Endodermal cell (in vitro differentiated cells): ENCODE measurements at regions not wholly inside any gene's neighbourhood (a gene's known extent, or its start where the extent isn't known, plus 50 kb on each side); places are given as distances from the start of the nearest gene placed in this dataset.

Experiments used
- DNase-seq: peaks from one replicate; pipeline ENCODE4 v3.0.0-alpha.2; 2017
- H3K27ac ChIP-seq: 2 replicates; pipeline ENCODE4 v1.5.1; 2013; ENCODE audit warnings: mild to moderate bottlenecking, low read depth, low read length, moderate library complexity
- H3K27me3 ChIP-seq: 2 replicates; pipeline ENCODE4 v1.6.1; 2013; ENCODE audit warnings: mild to moderate bottlenecking, low read length, moderate library complexity; ENCODE audit not compliant: insufficient read depth, control insufficient read depth, poor library complexity, severe bottlenecking
- H3K36me3 ChIP-seq: 2 replicates; pipeline ENCODE4 v1.7.0; 2013; ENCODE audit warnings: mild to moderate bottlenecking, low read length, moderate library complexity; ENCODE audit not compliant: control insufficient read depth, insufficient read depth
- H3K4me1 ChIP-seq: one replicate; pipeline ENCODE4 v1.7.0; 2013; ENCODE audit warnings: low read length; ENCODE audit not compliant: control insufficient read depth, insufficient read depth
- H3K4me3 ChIP-seq: 2 replicates; pipeline ENCODE4 v1.5.1; 2013; ENCODE audit warnings: mild to moderate bottlenecking, low read length, moderate library complexity
- H3K9ac ChIP-seq: 2 replicates; pipeline ENCODE4 v1.6.1; 2013; ENCODE audit warnings: mild to moderate bottlenecking, low read length, moderate library complexity; ENCODE audit not compliant: poor library complexity, severe bottlenecking; ENCODE audit errors: extremely low read depth
- H3K9me3 ChIP-seq: 2 replicates; pipeline ENCODE4 v1.6.1; 2013; ENCODE audit warnings: mild to moderate bottlenecking, low read length, moderate library complexity; ENCODE audit not compliant: control insufficient read depth
- H3K27ac Mint-ChIP-seq: 2 replicates; pipeline ENCODE4 v1.8.0; 2020; ENCODE audit warnings: mixed read lengths
- H3K27me3 Mint-ChIP-seq: 2 replicates; pipeline ENCODE4 v1.8.0; 2021; ENCODE audit warnings: mild to moderate bottlenecking, mixed read lengths; ENCODE audit not compliant: insufficient read depth
- H3K36me3 Mint-ChIP-seq: 2 replicates; pipeline ENCODE4 v1.8.0; 2020; ENCODE audit warnings: low read depth, mixed read lengths
- H3K4me1 Mint-ChIP-seq: 2 replicates; pipeline ENCODE4 v1.8.0; 2020; ENCODE audit warnings: mixed read lengths
- H3K4me3 Mint-ChIP-seq: 2 replicates; pipeline ENCODE4 v1.8.0; 2020; ENCODE audit warnings: mild to moderate bottlenecking, moderate library complexity, mixed read lengths
- H3K9me3 Mint-ChIP-seq: 2 replicates; pipeline ENCODE4 v1.8.0; 2020; ENCODE audit warnings: mild to moderate bottlenecking, mixed read lengths
- WGBS, 2 experiments: methylation state at CpG; one replicate each; pipeline versions ENCODE4 v1.1.5 to v1.1.7; 2013; ENCODE audit warnings: missing lambda C conversion rate in 2 of 2, mixed read lengths in 1 of 2; ENCODE audit not compliant: insufficient coverage in 1 of 2, insufficient read length in 1 of 2; 5-methylcytosine and 5-hydroxymethylcytosine counted together
- TF ChIP-seq, protein P1 (sequence below): fragments of 200-600 bp; sonication (generic); conservative IDR thresholded peaks from 2 replicates; pipeline ENCODE4 v1.5.0; 2021; ENCODE audit warnings: antibody characterized with exemption, mild to moderate bottlenecking

DNA sequence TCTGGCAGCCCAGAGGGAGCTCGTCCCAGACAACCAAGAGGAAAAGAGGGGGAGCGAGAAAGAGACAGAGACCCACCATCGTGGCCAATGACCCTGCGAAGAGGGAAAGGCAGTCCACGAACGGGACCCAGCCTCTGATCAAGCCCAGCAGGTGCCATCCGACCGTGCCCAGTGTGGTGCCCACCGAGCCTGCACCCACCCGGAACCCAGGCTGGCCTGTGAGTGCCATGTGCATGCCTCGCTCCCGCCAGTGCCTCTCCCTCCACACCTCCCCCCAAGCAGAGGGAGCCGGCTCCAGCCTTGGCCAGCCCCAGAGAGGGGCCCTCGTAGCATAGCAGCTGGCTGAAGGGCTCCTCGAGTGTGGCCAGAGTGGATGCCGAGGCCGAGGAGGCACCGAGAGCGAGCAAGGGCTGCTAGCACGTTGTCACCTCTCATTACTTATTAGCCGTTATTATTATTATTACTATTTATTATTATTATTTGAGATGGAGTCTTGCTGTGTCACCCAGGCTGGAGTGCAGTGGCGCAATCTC, 130.7 kb upstream of the CHRM3 start:
- no peaks in the 10 kb centered on the region for H3K9me3 ChIP-seq
- H3K36me3 ChIP-seq = no peaks in the 10 kb centered on the region
- no peak overlapping the region for H3K9ac ChIP-seq
- no peak overlapping the region for H3K4me3 ChIP-seq
- no peak for DNase-seq
- H3K27me3 ChIP-seq = no peaks in the 10 kb centered on the region
- Mint-ChIP-seq H3K27me3 (no peaks in the 10 kb centered on the region), H3K4me3 (no peak overlapping the region), H3K36me3 (no peaks in the 10 kb centered on the region), H3K27ac (no peak overlapping the region), H3K4me1 (peaks cover 3% of the 10 kb centered on the region), H3K9me3 (peaks cover 21% of the 10 kb centered on the region)
- no peak overlapping the region for H3K27ac ChIP-seq
- TF ChIP-seq, protein P1, sequence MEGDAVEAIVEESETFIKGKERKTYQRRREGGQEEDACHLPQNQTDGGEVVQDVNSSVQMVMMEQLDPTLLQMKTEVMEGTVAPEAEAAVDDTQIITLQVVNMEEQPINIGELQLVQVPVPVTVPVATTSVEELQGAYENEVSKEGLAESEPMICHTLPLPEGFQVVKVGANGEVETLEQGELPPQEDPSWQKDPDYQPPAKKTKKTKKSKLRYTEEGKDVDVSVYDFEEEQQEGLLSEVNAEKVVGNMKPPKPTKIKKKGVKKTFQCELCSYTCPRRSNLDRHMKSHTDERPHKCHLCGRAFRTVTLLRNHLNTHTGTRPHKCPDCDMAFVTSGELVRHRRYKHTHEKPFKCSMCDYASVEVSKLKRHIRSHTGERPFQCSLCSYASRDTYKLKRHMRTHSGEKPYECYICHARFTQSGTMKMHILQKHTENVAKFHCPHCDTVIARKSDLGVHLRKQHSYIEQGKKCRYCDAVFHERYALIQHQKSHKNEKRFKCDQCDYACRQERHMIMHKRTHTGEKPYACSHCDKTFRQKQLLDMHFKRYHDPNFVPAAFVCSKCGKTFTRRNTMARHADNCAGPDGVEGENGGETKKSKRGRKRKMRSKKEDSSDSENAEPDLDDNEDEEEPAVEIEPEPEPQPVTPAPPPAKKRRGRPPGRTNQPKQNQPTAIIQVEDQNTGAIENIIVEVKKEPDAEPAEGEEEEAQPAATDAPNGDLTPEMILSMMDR = no peak
- H3K4me1 ChIP-seq = no peaks in the 10 kb centered on the region
- 88 to 91% methylated on average over 5 to 21 of the region's 22 CpGs for WGBS, 2 experiments

DNA sequence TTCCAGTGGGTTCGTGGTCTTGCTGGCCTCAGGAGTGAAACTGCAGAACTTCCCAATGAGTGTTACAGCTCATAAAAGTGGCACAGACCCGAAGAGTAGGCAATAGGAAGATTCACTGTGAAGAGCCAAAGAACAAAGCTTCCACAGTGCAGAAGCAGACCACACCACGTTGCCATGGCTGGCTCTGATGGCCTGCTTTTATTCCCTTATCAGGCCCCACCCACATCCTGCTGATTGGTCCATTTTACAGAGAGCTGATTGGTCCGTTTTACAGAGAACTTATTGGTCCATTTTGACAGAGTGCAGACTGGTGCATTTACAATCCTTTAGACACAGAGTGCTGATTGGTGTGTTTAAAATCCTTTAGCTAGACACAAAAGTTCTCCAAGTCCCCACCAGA, 131.4 kb upstream of the CHRM3 start:
- Mint-ChIP-seq H3K4me1 (peaks cover 3% of the 10 kb centered on the region), H3K27me3 (no peaks in the 10 kb centered on the region), H3K27ac (no peak overlapping the region), H3K9me3 (peaks cover 21% of the 10 kb centered on the region), H3K36me3 (no peaks in the 10 kb centered on the region), H3K4me3 (no peak overlapping the region)
- WGBS, 2 experiments = 89 to 90% methylated on average over 4 of the region's 4 CpGs
- Histone ChIP-seq H3K9me3 (no peaks in the 10 kb centered on the region), H3K27ac (no peak overlapping the region), H3K9ac (no peak overlapping the region), H3K36me3 (no peaks in the 10 kb centered on the region), H3K4me1 (no peaks in the 10 kb centered on the region), H3K27me3 (no peaks in the 10 kb centered on the region), H3K4me3 (no peak overlapping the region)
- DNase-seq = no peak
- TF ChIP-seq, protein P1 = no peak

DNA sequence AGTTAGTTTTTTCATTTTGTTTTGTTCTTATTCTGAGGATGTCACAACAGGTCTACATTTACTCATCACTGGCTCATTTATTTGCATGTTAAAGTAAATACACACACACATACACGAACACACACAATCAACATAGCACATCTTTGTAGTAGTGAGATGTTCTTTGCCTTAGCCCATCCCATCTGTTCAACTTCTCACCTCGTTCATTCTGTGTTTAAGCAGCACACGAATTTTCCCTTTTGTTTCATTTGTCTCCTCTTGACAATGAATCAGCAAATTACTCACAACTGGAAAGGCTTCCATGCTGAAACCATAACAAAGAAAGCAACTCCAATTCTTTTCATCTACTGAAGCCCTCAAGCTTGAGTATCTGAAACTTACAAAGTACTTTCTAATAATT, 133.3 kb upstream of the CHRM3 start:
- Histone ChIP-seq H3K36me3 (no peaks in the 10 kb centered on the region), H3K27me3 (no peaks in the 10 kb centered on the region), H3K27ac (no peak overlapping the region), H3K9ac (no peak overlapping the region), H3K4me3 (no peak overlapping the region), H3K4me1 (no peaks in the 10 kb centered on the region), H3K9me3 (no peaks in the 10 kb centered on the region)
- WGBS, 2 experiments = 77 to 83% methylated on average over 3 of the region's 3 CpGs
- H3K27me3 Mint-ChIP-seq = no peaks in the 10 kb centered on the region
- no peak for DNase-seq
- H3K4me3 Mint-ChIP-seq = no peak overlapping the region
- H3K9me3 Mint-ChIP-seq = peaks cover 21% of the 10 kb centered on the region
- H3K4me1 Mint-ChIP-seq = peaks cover 3% of the 10 kb centered on the region
- TF ChIP-seq, protein P1 = no peak
- H3K27ac Mint-ChIP-seq = no peak overlapping the region
- H3K36me3 Mint-ChIP-seq = no peaks in the 10 kb centered on the region
